GM13976 (cell line): ENCODE measurements at regions not wholly inside any gene's neighbourhood (a gene's known extent, or its start where the extent isn't known, plus 50 kb on each side); places are given as distances from the start of the nearest gene placed in this dataset.

Experiments used
- DNase-seq: peaks from one replicate; pipeline ENCODE4 v3.0.0; 2012; ENCODE audit warnings: low spot score
- in situ Hi-C: fragments of 300-500 bp; cut with MboI; formaldehyde crosslinking; loops from one replicate; pipeline ENCODE4 v1.12.0; 2022; ENCODE audit warnings: low sequenced_read_pairs, mixed read lengths, inconsistent platforms; ENCODE audit not compliant: unreplicated experiment
- TF ChIP-seq, protein P1 (sequence below): IDR thresholded peaks from 2 replicates; pipeline ENCODE4 v1.5.1; 2012; ENCODE audit warnings: borderline replicate concordance, mild to moderate bottlenecking; ENCODE audit not compliant: insufficient read depth; ENCODE audit errors: extremely low read depth, missing control alignments, control extremely low read depth

DNA sequence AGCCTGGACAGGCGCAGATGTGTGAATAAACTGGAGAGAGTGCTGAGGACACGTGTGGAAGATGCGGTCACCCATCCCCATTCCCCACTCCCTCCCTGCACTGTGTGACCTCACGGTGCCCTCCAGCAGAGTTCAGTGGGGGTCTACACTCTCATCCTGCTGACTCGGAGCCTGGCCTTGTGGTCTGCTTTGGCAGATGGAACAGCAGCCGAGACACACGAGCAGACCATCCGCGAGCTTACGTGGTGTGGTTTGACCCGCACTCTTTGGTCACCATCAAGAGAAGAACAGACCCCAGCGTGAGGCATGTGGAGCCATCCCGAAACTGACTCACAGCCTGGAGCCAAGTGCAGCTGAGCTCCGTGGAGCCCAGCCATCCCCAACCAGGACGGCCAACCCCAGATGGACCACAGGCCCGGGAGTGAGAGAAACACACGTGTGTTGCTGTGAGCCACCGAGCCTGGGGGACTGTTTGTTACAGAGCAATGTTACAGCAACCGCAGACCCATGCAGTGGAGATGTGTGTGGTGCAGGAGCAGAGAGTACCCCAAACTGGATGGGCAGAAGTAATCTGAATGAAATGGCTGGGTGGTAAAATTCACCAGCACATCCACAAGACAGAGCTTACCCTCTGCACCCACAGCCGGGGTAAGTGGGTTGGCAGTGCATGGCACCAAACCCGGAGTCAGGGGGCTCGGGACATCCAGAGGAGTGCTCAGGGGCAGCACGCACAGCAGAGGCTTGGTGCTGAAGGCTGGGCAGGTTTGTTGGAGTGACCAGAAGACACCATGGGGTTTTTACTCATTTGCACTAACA, 90.7 kb downstream of the RTL6 start:
- TF ChIP-seq, protein P1, sequence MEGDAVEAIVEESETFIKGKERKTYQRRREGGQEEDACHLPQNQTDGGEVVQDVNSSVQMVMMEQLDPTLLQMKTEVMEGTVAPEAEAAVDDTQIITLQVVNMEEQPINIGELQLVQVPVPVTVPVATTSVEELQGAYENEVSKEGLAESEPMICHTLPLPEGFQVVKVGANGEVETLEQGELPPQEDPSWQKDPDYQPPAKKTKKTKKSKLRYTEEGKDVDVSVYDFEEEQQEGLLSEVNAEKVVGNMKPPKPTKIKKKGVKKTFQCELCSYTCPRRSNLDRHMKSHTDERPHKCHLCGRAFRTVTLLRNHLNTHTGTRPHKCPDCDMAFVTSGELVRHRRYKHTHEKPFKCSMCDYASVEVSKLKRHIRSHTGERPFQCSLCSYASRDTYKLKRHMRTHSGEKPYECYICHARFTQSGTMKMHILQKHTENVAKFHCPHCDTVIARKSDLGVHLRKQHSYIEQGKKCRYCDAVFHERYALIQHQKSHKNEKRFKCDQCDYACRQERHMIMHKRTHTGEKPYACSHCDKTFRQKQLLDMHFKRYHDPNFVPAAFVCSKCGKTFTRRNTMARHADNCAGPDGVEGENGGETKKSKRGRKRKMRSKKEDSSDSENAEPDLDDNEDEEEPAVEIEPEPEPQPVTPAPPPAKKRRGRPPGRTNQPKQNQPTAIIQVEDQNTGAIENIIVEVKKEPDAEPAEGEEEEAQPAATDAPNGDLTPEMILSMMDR: no peak
- no peak for DNase-seq
- in situ Hi-C loops: no loop called here

DNA sequence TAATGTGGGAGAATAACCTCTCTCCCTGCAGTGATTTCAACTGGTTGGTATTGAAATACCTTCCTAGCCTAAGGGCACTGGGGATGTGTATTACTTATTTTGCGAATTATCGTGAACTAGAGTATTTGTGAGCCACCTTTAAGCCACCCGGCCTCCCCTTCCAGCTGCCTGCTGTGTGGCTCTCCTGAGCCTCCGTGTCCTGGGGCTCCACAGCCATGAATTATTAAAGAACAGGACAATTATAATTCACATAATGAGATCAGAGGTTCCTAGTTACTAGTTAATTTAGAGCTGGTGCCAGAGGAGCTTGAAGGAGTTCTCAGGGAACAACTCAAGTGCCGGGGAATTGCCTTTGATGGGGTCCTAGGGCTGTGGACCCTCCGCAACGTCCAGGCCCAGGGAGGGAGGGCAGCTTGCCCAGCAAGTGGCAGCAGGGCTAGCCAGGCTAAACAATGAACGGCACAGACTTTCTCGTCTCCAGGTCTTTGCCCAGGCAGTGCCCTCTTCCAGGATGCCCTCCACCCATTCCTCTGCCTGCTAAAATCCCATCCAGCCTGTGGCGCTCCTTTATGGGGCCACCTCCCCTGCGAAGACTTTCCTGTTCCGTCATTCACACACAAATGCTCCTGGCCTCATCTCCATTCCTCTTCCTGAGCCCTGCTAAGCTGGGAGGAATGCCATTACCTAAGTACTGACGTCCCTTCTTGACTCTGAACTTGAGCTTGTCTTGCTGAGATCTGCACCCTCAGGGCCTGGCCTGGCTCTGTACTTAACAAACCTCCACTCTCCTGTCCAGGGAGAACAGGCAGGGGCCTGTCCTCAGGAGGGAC, 91.5 kb downstream of the RTL6 start:
- TF ChIP-seq, protein P1: no peak
- in situ Hi-C loops: no loop called here
- no peak for DNase-seq

DNA sequence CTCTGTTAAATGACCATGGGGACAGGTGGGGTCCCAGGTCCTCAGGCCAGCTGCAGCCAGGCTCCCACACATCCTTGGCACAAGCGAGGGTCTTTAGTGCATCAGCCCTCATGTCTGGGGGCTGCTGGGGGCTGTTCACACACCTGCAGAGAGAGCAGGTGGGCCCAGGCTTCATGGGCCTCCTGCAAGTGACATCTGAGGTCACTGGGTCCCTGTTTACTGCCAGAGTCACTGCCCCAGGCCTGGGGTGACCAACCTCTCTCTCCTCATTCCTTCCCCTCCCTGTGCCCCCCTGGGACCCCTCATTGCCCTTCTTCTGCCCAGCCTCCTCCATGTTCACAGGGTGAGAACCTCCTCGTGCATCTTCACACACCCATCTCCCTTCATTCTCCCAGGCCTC, 92.4 kb downstream of the RTL6 start:
- in situ Hi-C loops: no loop called here
- DNase-seq: no peak
- TF ChIP-seq, protein P1: no peak

DNA sequence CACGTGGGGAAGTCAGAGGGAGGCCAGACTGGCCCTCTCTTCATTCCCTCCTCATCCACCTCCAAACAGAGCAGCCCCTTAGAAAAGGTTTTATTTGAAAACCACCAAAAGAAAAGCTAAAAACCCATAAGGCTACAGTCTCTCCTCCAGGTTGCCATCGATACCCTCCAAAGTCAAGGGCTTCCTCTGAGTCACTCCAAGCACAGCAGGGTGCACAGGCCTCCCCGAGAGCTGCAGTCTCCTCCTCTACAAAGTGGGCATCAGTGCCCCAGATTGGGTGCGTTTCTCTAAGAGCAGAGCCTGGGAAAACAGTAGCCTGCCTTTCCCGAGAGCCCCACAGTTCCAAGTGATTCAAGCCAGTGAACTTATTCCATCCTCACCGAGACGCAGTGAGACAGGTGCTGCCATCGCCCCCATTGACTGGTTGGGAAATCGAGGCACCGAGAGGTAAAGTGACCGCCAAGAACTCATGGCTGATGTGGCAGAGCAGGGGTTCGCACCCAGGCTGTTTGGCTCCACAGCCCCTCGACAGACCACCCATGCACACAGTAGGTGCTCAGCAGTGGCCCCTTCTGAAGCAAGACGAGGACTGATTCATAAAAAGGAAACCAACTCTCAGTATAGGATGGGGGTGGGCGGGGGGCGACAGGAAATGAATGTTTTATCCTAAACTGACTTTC, 91.7 kb upstream of the SHISAL1 start:
- TF ChIP-seq, protein P1: no peak

DNA sequence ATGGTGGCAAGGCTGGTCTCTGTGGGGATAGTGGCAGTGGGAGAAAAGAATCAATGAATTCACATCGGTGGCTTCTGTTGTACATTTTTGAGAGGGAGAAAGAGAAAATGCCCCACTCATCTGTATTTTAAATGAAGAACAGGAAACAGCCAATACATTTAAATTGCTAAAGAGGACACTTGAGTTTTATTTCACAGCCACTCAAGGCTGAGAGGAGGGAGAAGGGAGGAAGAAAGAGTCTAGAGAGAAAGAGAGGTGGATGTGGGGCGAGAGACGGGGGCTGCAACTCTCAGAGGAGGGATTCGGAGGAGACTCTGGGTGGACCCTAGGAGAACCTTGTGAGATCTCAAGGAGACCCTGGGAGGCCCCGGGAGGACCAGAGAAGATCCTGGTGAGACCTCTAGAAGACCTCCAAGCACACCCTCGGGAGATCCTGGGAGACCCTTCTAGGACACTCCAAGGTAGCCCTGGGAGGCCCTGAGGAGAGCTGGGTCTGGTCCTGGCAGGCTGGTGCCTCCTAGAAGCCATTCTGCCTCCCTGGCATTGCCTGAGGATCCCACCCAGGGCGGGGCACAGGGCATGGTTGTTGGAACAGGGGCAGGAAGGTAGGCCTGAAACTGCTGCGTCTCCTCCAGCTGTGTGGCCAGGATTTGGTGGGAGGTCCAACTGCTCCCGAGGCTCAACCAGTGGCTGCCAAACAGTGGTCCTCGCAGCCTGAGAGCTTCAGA, 91.0 kb upstream of the SHISAL1 start:
- no peak for DNase-seq
- TF ChIP-seq, protein P1: no peak
- in situ Hi-C loops: no loop called here

More for the DNA sequence above, 91.7 kb upstream of the SHISAL1 start:
- in situ Hi-C loops: no loop called here
- no peak for DNase-seq

DNA sequence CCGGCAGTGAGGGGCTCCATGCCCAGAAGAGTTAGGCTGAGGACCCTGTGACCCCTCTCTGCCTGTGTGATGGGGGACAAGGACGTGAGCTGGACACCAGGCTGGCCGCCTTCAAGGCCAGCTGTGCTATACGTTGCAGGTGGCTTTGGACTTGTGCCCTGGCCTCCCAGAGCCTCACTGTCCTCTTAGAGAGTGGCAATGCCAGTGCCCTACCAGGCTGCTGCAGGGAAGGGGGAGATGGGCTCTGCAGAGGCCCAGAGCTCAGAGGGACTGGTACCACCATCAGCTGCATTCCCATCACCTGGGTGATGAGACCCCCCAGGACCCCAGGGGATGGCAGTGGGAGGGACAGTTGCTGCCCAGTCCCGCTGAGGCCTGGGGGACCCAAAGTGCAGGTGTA, 90.4 kb upstream of the SHISAL1 start:
- TF ChIP-seq, protein P1: no peak
- DNase-seq: no peak
- in situ Hi-C loops: no loop called here
